ENCODE measurements at regions not wholly inside any gene's neighbourhood (a gene's known extent, or its start where the extent isn't known, plus 50 kb on each side); places are given as distances from the start of the nearest gene placed in this dataset.
A peak's percentile ranks its signal among the peaks of the same experiment; 100 is the strongest.
"Not testable (repeated sequence)": the region's sequence is repeated elsewhere in the genome, so short reads cannot be mapped to it uniquely, and the experiment has no call there.

GRCh38 chr10:23657677-23658076 lies 218.8 kb downstream of the OTUD1 start:
- DNase-seq, result no peak

GRCh38 chr10:23671866-23672265 lies 233.0 kb downstream of the OTUD1 start:
- not testable (repeated sequence) for DNase-seq

GRCh38 chr10:23675585-23675984 lies 236.7 kb downstream of the OTUD1 start:
- no peak for DNase-seq

- DNase-seq, result no peak
Measured at GRCh38 chr10:23676296-23676695, 237.4 kb downstream of the OTUD1 start.

- DNase-seq, result no peak
Measured at GRCh38 chr10:23686722-23687121, 247.8 kb downstream of the OTUD1 start.

- DNase-seq, result no peak
Measured at GRCh38 chr10:23692736-23693135, 253.9 kb downstream of the OTUD1 start.

GRCh38 chr10:23693501-23693901 lies 254.6 kb downstream of the OTUD1 start:
- no peak for DNase-seq

- no peak for DNase-seq
Measured at GRCh38 chr10:23693925-23694324, 255.1 kb downstream of the OTUD1 start.

- peak; percentile 3 for DNase-seq
Measured at GRCh38 chr10:23694446-23694920, 255.6 kb downstream of the OTUD1 start.

GRCh38 chr10:23694921-23695824 lies 256.3 kb downstream of the OTUD1 start:
- no peak for DNase-seq

GRCh38 chr10:23695825-23696420 lies 257.0 kb downstream of the OTUD1 start:
- no peak for DNase-seq

- DNase-seq, result no peak
Measured at GRCh38 chr10:23696476-23696875, 257.6 kb downstream of the OTUD1 start.

GRCh38 chr10:23702977-23703414 lies 264.1 kb downstream of the OTUD1 start:
- peak; percentile 53 for DNase-seq

- DNase-seq, result no peak
Measured at GRCh38 chr10:23715363-23715762, 276.5 kb downstream of the OTUD1 start.

- no peak for DNase-seq
Measured at GRCh38 chr10:23717913-23718312, 279.0 kb downstream of the OTUD1 start.

- DNase-seq, result peak; percentile 43
Measured at GRCh38 chr10:23718946-23719345, 280.1 kb downstream of the OTUD1 start.

- DNase-seq, result no peak
Measured at GRCh38 chr10:23723796-23724195, 284.9 kb downstream of the OTUD1 start.

- no peak for DNase-seq
Measured at GRCh38 chr10:23725548-23725947, 286.7 kb downstream of the OTUD1 start.

- DNase-seq, result no peak
Measured at GRCh38 chr10:23742368-23742767, 303.5 kb downstream of the OTUD1 start.

- no peak for DNase-seq
Measured at GRCh38 chr10:23742807-23743206, 303.9 kb downstream of the OTUD1 start.

- no peak for DNase-seq
Measured at GRCh38 chr10:23754179-23754578, 315.3 kb downstream of the OTUD1 start.

- no peak for DNase-seq
Measured at GRCh38 chr10:23754941-23755340, 316.1 kb downstream of the OTUD1 start.

GRCh38 chr10:23755556-23755955 lies 316.7 kb downstream of the OTUD1 start:
- DNase-seq, result no peak

- DNase-seq, result no peak
Measured at GRCh38 chr10:23768281-23768680, 329.4 kb downstream of the OTUD1 start.
